Tibial artery (tissue), 4 donors: ENCODE measurements at regions not wholly inside any gene's neighbourhood (a gene's known extent, or its start where the extent isn't known, plus 50 kb on each side); places are given as distances from the start of the nearest gene placed in this dataset.
"Not testable (repeated sequence)": the region's sequence is repeated elsewhere in the genome, so short reads cannot be mapped to it uniquely, and the experiment has no call there.

ENCODE experiments used
- DNase-seq, 2 donors: peaks; one replicate each; pipeline ENCODE4 v3.0.0-alpha.2; 2019
- H3K27ac ChIP-seq, 2 donors: fragments of 200-600 bp; sonication (generic) in 1 of 2; 1 replicate in 1 of 2; 2 replicates in 1 of 2; pipeline ENCODE4 v1.5.1; 2018 to 2019; ENCODE audit warnings: mild to moderate bottlenecking in 1 of 2
- H3K27me3 ChIP-seq, 2 donors: fragments of 200-600 bp; sonication (generic) in 1 of 2; one replicate each; pipeline versions ENCODE4 v1.5.1 to v1.6.0; 2016 to 2019
- H3K36me3 ChIP-seq, 3 donors: fragments of 200-600 bp; sonication (generic) in 2 of 3; one replicate each; pipeline ENCODE4 v1.5.1; 2016 to 2019; ENCODE audit warnings: mild to moderate bottlenecking in 2 of 3
- H3K4me1 ChIP-seq, 4 donors: fragments of 200-600 bp; sonication (generic) in 2 of 4; 1 replicate in 3 of 4; 2 replicates in 1 of 4; pipeline ENCODE4 v1.5.1; 2016 to 2019
- H3K4me3 ChIP-seq, 2 donors: fragments of 200-600 bp; sonication (generic) in 1 of 2; 1 replicate in 1 of 2; 2 replicates in 1 of 2; pipeline ENCODE4 v1.5.1; 2018 to 2019; ENCODE audit warnings: mild to moderate bottlenecking in 2 of 2
- H3K9me3 ChIP-seq, 3 donors: fragments of 200-600 bp; sonication (generic) in 1 of 3; one replicate each; pipeline ENCODE4 v1.5.1; 2016 to 2019
- intact Hi-C: fragments of 100-400 bp; cut with DNase I; formaldehyde crosslinking; loops from one replicate; pipeline ENCODE4 v1.15.0; 2023; ENCODE audit warnings: low total_unique reads

GRCh38 chr22:11017108-11017507, 4510.9 kb upstream of the OR11H1 start:
- H3K4me3 ChIP-seq, H3K4me1 ChIP-seq, H3K9me3 ChIP-seq, intact Hi-C loops, H3K36me3 ChIP-seq, H3K27me3 ChIP-seq, H3K27ac ChIP-seq: not testable (repeated sequence)
- DNase-seq = peak in 1 of 2 donors; percentile 73

GRCh38 chr22:11020522-11020921, 4507.5 kb upstream of the OR11H1 start:
- H3K27me3 ChIP-seq, H3K4me3 ChIP-seq, H3K36me3 ChIP-seq, H3K4me1 ChIP-seq, intact Hi-C loops, H3K27ac ChIP-seq: not testable (repeated sequence)
- peaks cover 0 to 11% (median 3%) of the 10 kb centered on the region in 3 donors for H3K9me3 ChIP-seq
- peak in 1 of 2 donors; percentile 49 for DNase-seq

DNA sequence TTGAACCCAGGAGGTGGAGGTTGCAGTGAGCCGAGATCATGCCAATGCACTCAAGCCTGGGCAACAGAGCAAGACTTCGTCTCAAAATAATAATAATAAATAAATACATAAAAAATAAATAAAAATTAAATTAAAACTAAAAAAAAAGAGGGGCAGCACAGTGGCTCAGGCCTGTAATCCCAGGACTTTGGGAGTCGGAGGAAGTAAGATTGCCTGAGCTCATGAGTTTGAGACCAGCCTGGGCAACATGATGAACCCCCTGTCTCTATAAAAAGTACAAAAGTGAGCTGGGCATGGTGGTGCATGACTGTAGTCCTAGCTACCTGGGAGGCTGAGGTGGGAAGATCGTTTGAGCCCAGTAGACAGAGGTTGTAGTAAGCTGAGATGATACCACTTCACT, 4501.5 kb upstream of the OR11H1 start:
- H3K36me3 ChIP-seq, H3K4me3 ChIP-seq, H3K27ac ChIP-seq, H3K4me1 ChIP-seq, H3K27me3 ChIP-seq, intact Hi-C loops: not testable (repeated sequence)
- peaks cover 3 to 36% (median 14%) of the 10 kb centered on the region in 3 donors for H3K9me3 ChIP-seq
- DNase-seq = peak in 1 of 2 donors; percentile 53

GRCh38 chr22:11027064-11027463, 4500.9 kb upstream of the OR11H1 start:
- intact Hi-C loops, H3K4me3 ChIP-seq, H3K4me1 ChIP-seq, H3K27me3 ChIP-seq, H3K27ac ChIP-seq, H3K36me3 ChIP-seq: not testable (repeated sequence)
- H3K9me3 ChIP-seq = peaks cover 3 to 38% (median 17%) of the 10 kb centered on the region in 3 donors
- peak in 1 of 2 donors; percentile 65 for DNase-seq

DNA sequence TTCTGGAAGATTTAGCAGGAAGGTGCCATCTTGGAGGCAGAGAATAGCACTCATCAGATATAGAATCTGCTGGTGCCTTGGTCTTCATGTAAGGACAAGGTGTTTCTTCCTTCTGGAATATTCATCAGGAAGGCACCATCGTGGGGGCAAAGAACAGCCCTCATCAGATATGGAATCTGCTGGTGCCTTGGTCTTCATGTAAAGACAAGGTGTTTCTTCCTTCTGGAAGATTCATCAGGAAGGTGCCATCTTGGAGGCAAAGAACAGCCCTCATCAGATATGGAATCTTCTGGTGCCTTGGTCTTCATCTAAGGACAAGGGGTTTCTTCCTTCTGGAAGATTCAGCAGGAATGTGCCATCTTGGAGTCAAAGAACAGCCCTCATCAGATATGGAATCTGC, 4500.5 kb upstream of the OR11H1 start:
- peaks cover 3 to 43% (median 22%) of the 10 kb centered on the region in 3 donors for H3K9me3 ChIP-seq
- not testable (repeated sequence) for H3K4me3 ChIP-seq

GRCh38 chr22:11028180-11028579, 4499.8 kb upstream of the OR11H1 start:
- DNase-seq, H3K36me3 ChIP-seq, H3K27me3 ChIP-seq, H3K4me1 ChIP-seq, H3K4me3 ChIP-seq, H3K27ac ChIP-seq, intact Hi-C loops: not testable (repeated sequence)
- H3K9me3 ChIP-seq = peaks cover 3 to 48% (median 25%) of the 10 kb centered on the region in 3 donors

More for the DNA sequence above, 4500.5 kb upstream of the OR11H1 start:
- DNase-seq = peak in 1 of 2 donors; percentile 50
- intact Hi-C loops, H3K27ac ChIP-seq, H3K4me1 ChIP-seq, H3K27me3 ChIP-seq, H3K36me3 ChIP-seq: not testable (repeated sequence)

DNA sequence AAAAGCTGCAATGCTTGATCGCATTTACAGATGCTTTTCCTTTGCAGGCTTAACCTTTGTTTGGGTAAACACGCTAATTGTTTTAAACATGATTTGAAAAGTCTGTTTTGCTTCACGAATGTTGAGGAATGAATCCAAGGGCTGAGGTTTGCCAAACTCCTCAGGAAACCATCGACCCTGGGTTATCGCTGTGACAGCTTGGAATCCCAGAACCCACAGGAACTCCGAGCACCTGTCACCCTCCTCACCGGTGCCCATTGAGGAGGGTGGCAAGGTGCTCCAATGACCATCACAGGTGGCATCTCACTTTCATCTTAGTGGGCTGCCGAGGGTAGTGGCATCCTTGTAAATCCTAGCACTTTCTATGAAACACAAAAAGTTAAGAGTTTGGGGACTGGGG, 4498.5 kb upstream of the OR11H1 start:
- H3K36me3 ChIP-seq, H3K4me3 ChIP-seq, H3K27ac ChIP-seq, H3K27me3 ChIP-seq, intact Hi-C loops, H3K4me1 ChIP-seq: not testable (repeated sequence)
- peaks cover 3 to 56% (median 36%) of the 10 kb centered on the region in 3 donors for H3K9me3 ChIP-seq
- DNase-seq = peak in 1 of 2 donors; percentile 71

- H3K36me3 ChIP-seq, H3K4me1 ChIP-seq, H3K4me3 ChIP-seq, H3K27ac ChIP-seq, intact Hi-C loops, H3K27me3 ChIP-seq: not testable (repeated sequence)
- peaks cover 3 to 59% (median 38%) of the 10 kb centered on the region in 3 donors for H3K9me3 ChIP-seq
- peak in 1 of 2 donors; percentile 72 for DNase-seq
Observed at GRCh38 chr22:11029967-11030366, 4498.0 kb upstream of the OR11H1 start.

GRCh38 chr22:11030571-11031410, 4497.2 kb upstream of the OR11H1 start:
- H3K36me3 ChIP-seq, H3K4me1 ChIP-seq, H3K4me3 ChIP-seq, intact Hi-C loops, H3K27ac ChIP-seq, H3K27me3 ChIP-seq: not testable (repeated sequence)
- peaks cover 0 to 66% (median 37%) of the 10 kb centered on the region in 3 donors for H3K9me3 ChIP-seq
- peak in 1 of 2 donors; percentile 68 for DNase-seq

DNA sequence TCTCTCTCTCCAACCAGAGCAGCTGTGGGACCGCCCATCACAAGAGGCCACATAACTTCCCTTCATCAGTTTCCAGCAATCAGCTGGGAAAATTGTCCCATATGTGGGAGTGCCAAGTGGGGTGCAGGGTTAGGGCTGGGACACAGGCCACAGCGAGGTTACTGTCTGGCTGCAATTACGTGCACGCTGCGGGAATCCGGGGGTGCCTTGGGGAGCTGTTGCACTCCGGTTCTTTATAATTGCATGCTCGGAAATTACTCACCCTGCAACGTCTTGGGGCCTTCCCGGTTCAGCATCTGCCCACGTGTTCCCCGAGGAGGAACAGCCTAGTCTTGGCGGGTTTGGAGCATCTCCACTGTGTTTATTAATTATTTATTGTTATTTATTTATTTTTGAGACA, 4495.9 kb upstream of the OR11H1 start:
- H3K4me1 ChIP-seq, H3K4me3 ChIP-seq, H3K36me3 ChIP-seq, H3K27me3 ChIP-seq, intact Hi-C loops, H3K27ac ChIP-seq: not testable (repeated sequence)
- peak in 1 of 2 donors; percentile 69 for DNase-seq
- H3K9me3 ChIP-seq = peaks cover 0 to 65% (median 46%) of the 10 kb centered on the region in 3 donors

GRCh38 chr22:11034660-11034987, 4493.4 kb upstream of the OR11H1 start:
- H3K36me3 ChIP-seq, H3K4me1 ChIP-seq, H3K4me3 ChIP-seq, H3K27me3 ChIP-seq, H3K27ac ChIP-seq, intact Hi-C loops: not testable (repeated sequence)
- DNase-seq = peak in 1 of 2 donors; percentile 59
- H3K9me3 ChIP-seq = peaks cover 3 to 68% (median 68%) of the 10 kb centered on the region in 3 donors

GRCh38 chr22:11035031-11035873, 4492.7 kb upstream of the OR11H1 start:
- DNase-seq = peak in 1 of 2 donors; percentile 56

DNA sequence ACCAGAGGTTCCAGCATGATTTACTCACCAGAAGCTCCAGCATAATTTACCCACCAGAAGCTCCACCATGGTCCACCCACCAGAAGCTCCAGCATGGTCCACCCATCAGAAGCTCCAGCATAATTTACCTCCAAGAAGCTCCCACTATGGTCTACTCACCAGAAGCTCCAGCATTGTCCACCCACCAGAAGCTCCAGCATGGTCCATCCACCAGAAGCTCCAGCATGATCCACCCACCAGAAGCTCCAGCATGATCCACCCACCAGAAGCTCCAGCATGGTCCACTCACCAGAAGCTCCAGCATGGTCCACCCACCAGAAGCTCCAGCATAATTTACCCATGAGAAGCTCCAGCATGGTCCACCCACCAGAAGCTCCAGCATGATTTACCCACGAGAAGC, 4490.7 kb upstream of the OR11H1 start:
- H3K27me3 ChIP-seq, H3K4me1 ChIP-seq, H3K36me3 ChIP-seq, intact Hi-C loops, H3K4me3 ChIP-seq, H3K27ac ChIP-seq: not testable (repeated sequence)
- peaks cover 8 to 79% (median 62%) of the 10 kb centered on the region in 3 donors for H3K9me3 ChIP-seq
- peak in 1 of 2 donors; percentile 65 for DNase-seq

More at GRCh38 chr22:11035031-11035873, 4492.7 kb upstream of the OR11H1 start:
- H3K4me1 ChIP-seq, H3K36me3 ChIP-seq, H3K27me3 ChIP-seq, H3K27ac ChIP-seq, H3K4me3 ChIP-seq, intact Hi-C loops: not testable (repeated sequence)
- H3K9me3 ChIP-seq = peaks cover 3 to 73% (median 70%) of the 10 kb centered on the region in 3 donors

- H3K36me3 ChIP-seq, H3K4me1 ChIP-seq, H3K27me3 ChIP-seq, H3K4me3 ChIP-seq, H3K27ac ChIP-seq, intact Hi-C loops: not testable (repeated sequence)
- H3K9me3 ChIP-seq = peaks cover 8 to 74% (median 59%) of the 10 kb centered on the region in 3 donors
- peak in 1 of 2 donors; percentile 67 for DNase-seq
Observed at GRCh38 chr22:11037814-11038213, 4490.2 kb upstream of the OR11H1 start.
